BLaER1 (cell line): ENCODE measurements at regions not wholly inside any gene's neighbourhood (a gene's known extent, or its start where the extent isn't known, plus 50 kb on each side); places are given as distances from the start of the nearest gene placed in this dataset.

Experiments used
- H3K27ac ChIP-seq: shearing (Covaris generic); formaldehyde crosslinking; 2 replicates; pipeline ENCODE4 v1.8.1; 2022
- H3K27me3 ChIP-seq: shearing (Covaris generic); formaldehyde crosslinking; 2 replicates; pipeline ENCODE4 v1.8.1; 2022
- H3K36me3 ChIP-seq: shearing (Covaris generic); formaldehyde crosslinking; 2 replicates; pipeline ENCODE4 v1.8.1; 2022
- H3K4me1 ChIP-seq: shearing (Covaris generic); formaldehyde crosslinking; 2 replicates; pipeline ENCODE4 v1.8.1; 2022
- H3K4me2 ChIP-seq: shearing (Covaris generic); formaldehyde crosslinking; 2 replicates; pipeline ENCODE4 v1.8.1; 2022
- H3K4me3 ChIP-seq: shearing (Covaris generic); formaldehyde crosslinking; 2 replicates; pipeline ENCODE4 v1.8.1; 2022
- H3K9ac ChIP-seq: shearing (Covaris generic); formaldehyde crosslinking; 2 replicates; pipeline ENCODE4 v1.8.1; 2022
- H3K9me3 ChIP-seq: shearing (Covaris generic); formaldehyde crosslinking; 2 replicates; pipeline ENCODE4 v1.8.1; 2022
- H4K20me1 ChIP-seq: shearing (Covaris generic); formaldehyde crosslinking; 2 replicates; pipeline ENCODE4 v1.8.1; 2022
- Cebpa-rat ChIP-seq: shearing (Covaris generic); IDR thresholded peaks from 2 replicates; pipeline ENCODE4 v1.8.1; 2022

DNA sequence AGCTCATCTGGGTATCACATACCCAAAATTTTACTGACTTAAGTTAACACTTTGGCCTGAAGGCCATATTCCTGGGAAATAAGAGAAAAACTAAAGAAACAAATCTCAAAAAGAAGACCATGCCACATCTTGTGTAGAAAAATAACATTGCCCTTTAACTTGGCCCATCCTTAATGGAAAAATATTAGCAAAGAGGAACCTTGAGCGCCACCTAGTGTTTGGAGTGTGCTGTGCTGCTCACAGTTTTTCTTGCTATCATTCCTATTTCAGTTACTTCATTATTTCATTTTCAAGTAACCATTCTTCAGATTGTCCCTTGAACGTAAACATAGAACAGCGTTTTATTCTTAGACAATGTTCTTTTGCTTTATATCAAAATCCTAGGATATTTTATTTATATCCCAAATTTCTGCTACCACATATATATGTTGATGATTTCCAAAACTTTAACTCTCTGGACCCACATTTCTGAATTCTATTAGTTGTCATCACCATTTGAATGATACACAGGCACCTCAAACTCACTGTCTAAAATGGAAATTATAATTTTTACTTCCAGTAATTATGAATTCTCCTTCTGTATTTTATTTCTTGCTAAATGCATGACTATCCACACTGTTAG is 999.0 kb upstream of the ADGRL3 start:
- no peak overlapping the region for H3K4me2 ChIP-seq
- H3K9ac ChIP-seq = no peak overlapping the region
- H4K20me1 ChIP-seq = no peaks in the 10 kb centered on the region
- H3K36me3 ChIP-seq = no peaks in the 10 kb centered on the region
- H3K4me1 ChIP-seq = no peaks in the 10 kb centered on the region
- no peaks in the 10 kb centered on the region for H3K27me3 ChIP-seq
- no peak overlapping the region for H3K27ac ChIP-seq
- no peak overlapping the region for H3K4me3 ChIP-seq
- TF ChIP-seq Cebpa-rat = no peak
- no peaks in the 10 kb centered on the region for H3K9me3 ChIP-seq

DNA sequence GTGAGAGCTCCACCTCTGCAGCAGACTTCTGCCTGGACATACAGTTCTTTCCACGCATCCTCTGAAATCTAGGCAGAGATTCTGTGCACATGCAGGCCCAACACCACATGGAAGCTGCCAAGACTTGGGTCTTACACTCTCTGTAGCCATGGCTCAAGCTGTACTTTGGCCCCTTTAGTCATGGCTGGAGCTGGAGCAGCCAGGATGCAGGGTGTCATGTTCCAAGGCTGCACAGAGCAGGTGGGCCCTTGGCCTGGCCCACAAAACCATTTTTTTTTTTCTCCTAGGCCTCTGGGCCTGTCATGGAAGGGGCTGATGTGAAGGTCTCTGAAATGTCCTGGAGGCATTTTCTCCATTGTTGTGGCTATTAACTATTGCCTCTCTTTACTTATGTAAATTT is 990.5 kb upstream of the ADGRL3 start:
- Histone ChIP-seq H3K4me1 (no peaks in the 10 kb centered on the region), H3K36me3 (no peaks in the 10 kb centered on the region), H3K9ac (no peak overlapping the region), H4K20me1 (no peaks in the 10 kb centered on the region), H3K4me2 (no peak overlapping the region), H3K9me3 (peaks cover 14% of the 10 kb centered on the region), H3K27me3 (no peaks in the 10 kb centered on the region), H3K4me3 (no peak overlapping the region), H3K27ac (no peak overlapping the region)
- no peak for TF ChIP-seq Cebpa-rat

GRCh38 chr4:60215906-60216305 is 984.2 kb upstream of the ADGRL3 start:
- Histone ChIP-seq H4K20me1 (no peaks in the 10 kb centered on the region), H3K9me3 (no peaks in the 10 kb centered on the region), H3K27ac (no peak overlapping the region), H3K27me3 (no peaks in the 10 kb centered on the region), H3K4me1 (no peaks in the 10 kb centered on the region), H3K4me3 (no peak overlapping the region), H3K4me2 (no peak overlapping the region), H3K9ac (no peak overlapping the region), H3K36me3 (no peaks in the 10 kb centered on the region)
- no peak for TF ChIP-seq Cebpa-rat

- Histone ChIP-seq H3K4me1 (no peaks in the 10 kb centered on the region), H3K27me3 (no peaks in the 10 kb centered on the region), H4K20me1 (no peaks in the 10 kb centered on the region), H3K9me3 (no peaks in the 10 kb centered on the region), H3K4me2 (no peak overlapping the region), H3K27ac (no peak overlapping the region), H3K36me3 (no peaks in the 10 kb centered on the region), H3K9ac (no peak overlapping the region), H3K4me3 (no peak overlapping the region)
- TF ChIP-seq Cebpa-rat = no peak
Observed at GRCh38 chr4:60216752-60217151, 983.4 kb upstream of the ADGRL3 start.

GRCh38 chr4:60221866-60222265 is 978.3 kb upstream of the ADGRL3 start:
- no peaks in the 10 kb centered on the region for H3K36me3 ChIP-seq
- H3K9ac ChIP-seq = no peak overlapping the region
- no peak for TF ChIP-seq Cebpa-rat
- no peak overlapping the region for H3K4me2 ChIP-seq
- H3K4me3 ChIP-seq = no peak overlapping the region
- no peaks in the 10 kb centered on the region for H3K4me1 ChIP-seq
- no peaks in the 10 kb centered on the region for H4K20me1 ChIP-seq
- no peak overlapping the region for H3K27ac ChIP-seq
- H3K27me3 ChIP-seq = no peaks in the 10 kb centered on the region
- no peaks in the 10 kb centered on the region for H3K9me3 ChIP-seq

GRCh38 chr4:60223208-60223923 is 976.8 kb upstream of the ADGRL3 start:
- TF ChIP-seq Cebpa-rat = no peak
- Histone ChIP-seq H3K4me1 (no peaks in the 10 kb centered on the region), H3K27me3 (no peaks in the 10 kb centered on the region), H4K20me1 (no peaks in the 10 kb centered on the region), H3K9ac (no peak overlapping the region), H3K9me3 (no peaks in the 10 kb centered on the region), H3K4me3 (no peak overlapping the region), H3K4me2 (no peak overlapping the region), H3K27ac (no peak overlapping the region), H3K36me3 (no peaks in the 10 kb centered on the region)

DNA sequence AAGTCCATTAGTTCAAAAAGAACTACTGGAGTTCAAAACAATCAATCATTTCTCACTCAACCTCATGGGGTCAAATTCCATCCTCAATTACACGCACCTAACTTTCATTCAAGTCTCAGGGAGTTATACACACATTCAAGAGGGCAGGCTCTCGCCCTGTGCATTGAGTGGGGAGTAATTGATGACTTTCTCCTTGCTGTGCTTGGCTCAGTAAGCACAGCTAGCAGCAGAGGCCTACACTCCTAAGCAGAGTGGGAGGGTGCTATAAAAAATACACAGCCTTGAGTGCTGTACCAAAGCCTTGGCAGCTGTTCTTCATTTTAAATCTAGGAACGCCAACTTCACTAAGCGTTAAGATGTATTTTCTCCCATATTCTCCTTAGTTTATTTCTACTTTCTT is 958.3 kb upstream of the ADGRL3 start:
- Histone ChIP-seq H3K36me3 (no peaks in the 10 kb centered on the region), H3K27me3 (no peaks in the 10 kb centered on the region), H3K4me2 (no peak overlapping the region), H3K4me1 (no peaks in the 10 kb centered on the region), H3K9me3 (no peaks in the 10 kb centered on the region), H3K4me3 (no peak overlapping the region), H3K27ac (no peak overlapping the region), H4K20me1 (no peaks in the 10 kb centered on the region), H3K9ac (no peak overlapping the region)
- no peak for TF ChIP-seq Cebpa-rat

DNA sequence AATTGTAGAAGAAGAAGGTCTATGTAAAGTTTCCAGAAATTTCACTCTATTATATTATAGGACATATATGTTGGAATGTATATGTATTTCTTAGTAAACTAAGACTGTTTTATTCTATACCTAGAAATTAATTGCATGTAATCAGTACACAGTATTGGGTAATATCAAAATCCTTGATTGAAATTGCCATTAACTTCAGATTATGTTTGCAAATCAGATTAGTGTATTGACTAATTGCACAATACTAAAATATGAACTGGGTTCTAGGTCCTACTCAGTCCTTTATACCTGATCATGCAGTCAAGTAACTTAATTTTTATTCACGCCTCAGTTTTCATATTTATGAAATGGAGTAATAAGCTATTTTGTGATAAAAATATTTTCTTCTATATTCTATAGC is 950.3 kb upstream of the ADGRL3 start:
- TF ChIP-seq Cebpa-rat = no peak
- H3K4me1 ChIP-seq = no peaks in the 10 kb centered on the region
- no peak overlapping the region for H3K4me3 ChIP-seq
- no peaks in the 10 kb centered on the region for H3K27me3 ChIP-seq
- no peaks in the 10 kb centered on the region for H3K9me3 ChIP-seq
- no peaks in the 10 kb centered on the region for H4K20me1 ChIP-seq
- H3K9ac ChIP-seq = no peak overlapping the region
- no peak overlapping the region for H3K27ac ChIP-seq
- no peaks in the 10 kb centered on the region for H3K36me3 ChIP-seq
- no peak overlapping the region for H3K4me2 ChIP-seq

- no peaks in the 10 kb centered on the region for H3K36me3 ChIP-seq
Observed at GRCh38 chr4:60250657-60251056, 949.5 kb upstream of the ADGRL3 start.

DNA sequence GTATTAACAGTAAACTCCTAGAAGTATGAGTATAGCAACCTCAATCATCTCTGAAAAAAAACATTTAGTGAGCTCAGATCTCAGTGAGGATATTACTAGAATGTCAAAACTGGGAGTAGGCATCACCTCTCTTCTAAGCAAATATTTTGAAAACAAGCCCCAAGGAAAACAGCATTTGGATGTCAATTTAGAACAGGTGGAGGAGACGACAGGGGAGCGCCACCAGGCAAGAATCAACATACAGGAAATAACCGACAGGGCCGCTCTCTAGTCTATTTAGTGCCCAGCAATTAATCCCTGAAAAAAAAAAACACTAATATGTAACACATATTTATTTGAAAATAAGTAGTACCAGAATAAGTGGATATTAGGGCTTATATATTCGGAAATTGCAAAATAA is 940.3 kb upstream of the ADGRL3 start:
- no peak overlapping the region for H3K4me2 ChIP-seq
- no peak overlapping the region for H3K4me3 ChIP-seq
- H3K36me3 ChIP-seq = no peaks in the 10 kb centered on the region
- H3K4me1 ChIP-seq = no peaks in the 10 kb centered on the region
- H3K27me3 ChIP-seq = no peaks in the 10 kb centered on the region
- no peaks in the 10 kb centered on the region for H4K20me1 ChIP-seq
- H3K9ac ChIP-seq = no peak overlapping the region
- H3K9me3 ChIP-seq = no peaks in the 10 kb centered on the region
- TF ChIP-seq Cebpa-rat = no peak
- H3K27ac ChIP-seq = no peak overlapping the region

More at GRCh38 chr4:60250657-60251056, 949.5 kb upstream of the ADGRL3 start:
- no peak overlapping the region for H3K9ac ChIP-seq
- no peak overlapping the region for H3K4me3 ChIP-seq
- no peaks in the 10 kb centered on the region for H3K27me3 ChIP-seq
- no peaks in the 10 kb centered on the region for H3K9me3 ChIP-seq
- no peak overlapping the region for H3K27ac ChIP-seq
- H4K20me1 ChIP-seq = no peaks in the 10 kb centered on the region
- no peak overlapping the region for H3K4me2 ChIP-seq
- TF ChIP-seq Cebpa-rat = no peak
- H3K4me1 ChIP-seq = no peaks in the 10 kb centered on the region
